RWPE2 (cell line): ENCODE measurements at regions not wholly inside any gene's neighbourhood (a gene's known extent, or its start where the extent isn't known, plus 50 kb on each side); places are given as distances from the start of the nearest gene placed in this dataset.

Experiments
- ATAC-seq: fragments of 200-7000 bp; cut with Tn5 transposase; 3 replicates; pipeline ENCODE4 v1.9.1; 2021; ENCODE audit warnings: low read depth
- DNase-seq: peaks from one replicate; pipeline ENCODE4 v3.0.0-alpha.2; 2020; ENCODE audit warnings: low spot score
- H3K27ac ChIP-seq: fragments of 450-650 bp; 2 replicates; pipeline ENCODE4 v1.5.1; 2017; ENCODE audit warnings: mild to moderate bottlenecking; ENCODE audit not compliant: poor library complexity, severe bottlenecking
- H3K27me3 ChIP-seq: fragments of 250-450 bp; sonication (Bioruptor Pico); 2 replicates; pipeline ENCODE4 v1.5.1; 2021; ENCODE audit warnings: mild to moderate bottlenecking, moderate library complexity; ENCODE audit not compliant: insufficient read depth, poor library complexity, severe bottlenecking
- H3K36me3 ChIP-seq: fragments of 250-450 bp; sonication (Bioruptor Pico); 2 replicates; pipeline ENCODE4 v1.5.1; 2020; ENCODE audit warnings: low read depth, mild to moderate bottlenecking, moderate library complexity
- H3K4me1 ChIP-seq: fragments of 250-450 bp; sonication (Bioruptor Pico); 2 replicates; pipeline ENCODE4 v1.5.1; 2021; ENCODE audit warnings: mild to moderate bottlenecking, moderate library complexity; ENCODE audit not compliant: insufficient read depth, poor library complexity, severe bottlenecking
- H3K4me3 ChIP-seq: fragments of 250-450 bp; sonication (Bioruptor Pico); 2 replicates; pipeline ENCODE4 v1.5.1; 2021; ENCODE audit warnings: mild to moderate bottlenecking, moderate library complexity; ENCODE audit not compliant: severe bottlenecking
- H3K9me3 ChIP-seq: fragments of 250-450 bp; sonication (Bioruptor Pico); 2 replicates; pipeline ENCODE4 v1.5.1; 2021; ENCODE audit warnings: mild to moderate bottlenecking, moderate library complexity; ENCODE audit not compliant: severe bottlenecking
- CTCF ChIP-seq: fragments of 450-650 bp; IDR thresholded peaks from one replicate; pipeline ENCODE4 v1.5.1; 2017; ENCODE audit warnings: mild to moderate bottlenecking, moderate library complexity; ENCODE audit not compliant: poor library complexity, severe bottlenecking

GRCh38 chr5:155343468-155343867 is 329.9 kb downstream of the KIF4B start:
- no peak for DNase-seq
- Histone ChIP-seq H3K27me3 (no peaks in the 10 kb centered on the region), H3K4me3 (no peak overlapping the region), H3K4me1 (no peaks in the 10 kb centered on the region), H3K27ac (no peak overlapping the region), H3K9me3 (no peaks in the 10 kb centered on the region), H3K36me3 (no peaks in the 10 kb centered on the region)
- no peak for TF ChIP-seq CTCF
- ATAC-seq, result no peak

DNA sequence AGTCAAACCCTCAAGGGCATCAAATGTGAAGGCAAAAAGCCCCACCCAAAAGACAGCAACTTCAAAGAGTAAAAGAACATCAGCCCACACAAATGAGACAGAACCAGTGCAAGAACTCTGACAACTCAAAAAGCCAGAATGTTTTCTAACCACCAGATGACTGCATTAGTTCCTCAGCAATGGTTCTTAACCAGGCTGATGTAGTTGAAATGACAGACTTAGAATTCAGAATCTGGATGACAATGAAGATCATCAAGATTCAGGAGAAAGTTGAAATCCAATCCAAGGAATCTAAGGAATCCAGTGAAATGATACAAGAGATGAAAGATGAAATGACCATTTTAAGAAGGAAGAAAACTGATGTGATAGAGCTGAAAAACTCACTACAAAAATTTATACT is 339.7 kb downstream of the KIF4B start:
- no peak for DNase-seq
- no peak overlapping the region for H3K27ac ChIP-seq
- no peaks in the 10 kb centered on the region for H3K27me3 ChIP-seq
- no peak overlapping the region for H3K4me3 ChIP-seq
- ATAC-seq, result no peak
- TF ChIP-seq CTCF, result no peak
- H3K9me3 ChIP-seq, result peaks cover 3% of the 10 kb centered on the region
- no peaks in the 10 kb centered on the region for H3K4me1 ChIP-seq
- no peaks in the 10 kb centered on the region for H3K36me3 ChIP-seq

GRCh38 chr5:155366096-155366495 is 352.5 kb downstream of the KIF4B start:
- Histone ChIP-seq H3K9me3 (no peaks in the 10 kb centered on the region), H3K4me1 (no peaks in the 10 kb centered on the region), H3K4me3 (no peak overlapping the region), H3K27me3 (no peaks in the 10 kb centered on the region), H3K36me3 (no peaks in the 10 kb centered on the region), H3K27ac (no peak overlapping the region)
- ATAC-seq (no peak), DNase-seq (no peak)
- TF ChIP-seq CTCF, result no peak

- H3K4me1 ChIP-seq, result no peaks in the 10 kb centered on the region
- no peaks in the 10 kb centered on the region for H3K9me3 ChIP-seq
These were observed 354.3 kb downstream of the KIF4B start for GRCh38 chr5:155367841-155368240.

DNA sequence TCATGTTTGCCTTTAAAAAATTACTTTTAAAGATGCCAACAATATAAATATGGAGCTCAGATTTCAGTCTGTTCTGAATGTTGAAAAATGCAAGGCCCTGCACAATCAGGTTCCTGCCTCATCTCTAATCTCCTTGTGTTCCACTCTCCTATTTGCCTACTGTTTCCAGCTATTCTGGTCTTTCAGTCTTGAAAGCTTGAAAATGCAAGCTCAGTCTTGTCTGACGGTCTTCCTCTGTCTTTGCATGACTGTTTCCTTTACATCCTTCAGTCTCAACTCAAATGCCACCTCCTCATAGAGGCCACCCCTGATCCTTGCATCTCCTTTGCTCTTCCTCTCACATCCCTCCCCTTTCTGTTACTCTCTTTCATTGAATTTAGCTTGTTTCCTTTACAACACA is 354.9 kb downstream of the KIF4B start:
- H3K36me3 ChIP-seq, result no peaks in the 10 kb centered on the region
- H3K4me1 ChIP-seq, result no peaks in the 10 kb centered on the region
- no peak overlapping the region for H3K27ac ChIP-seq
- TF ChIP-seq CTCF, result no peak
- no peaks in the 10 kb centered on the region for H3K27me3 ChIP-seq
- H3K9me3 ChIP-seq, result no peaks in the 10 kb centered on the region
- ATAC-seq (no peak), DNase-seq (no peak)
- no peak overlapping the region for H3K4me3 ChIP-seq

More at GRCh38 chr5:155367841-155368240, 354.3 kb downstream of the KIF4B start:
- DNase-seq (no peak), ATAC-seq (no peak)
- Histone ChIP-seq H3K27ac (no peak overlapping the region), H3K27me3 (no peaks in the 10 kb centered on the region), H3K36me3 (no peaks in the 10 kb centered on the region), H3K4me3 (no peak overlapping the region)
- TF ChIP-seq CTCF, result no peak
